Liver (tissue), 8 donors: ENCODE measurements at regions not wholly inside any gene's neighbourhood (a gene's known extent, or its start where the extent isn't known, plus 50 kb on each side); places are given as distances from the start of the nearest gene placed in this dataset.

Source experiments
- DNase-seq: peaks from one replicate; pipeline ENCODE4 v3.0.0-alpha.2; 2017; ENCODE audit warnings: low spot score
- H3K27ac ChIP-seq, 2 donors: one replicate each; pipeline ENCODE4 v1.7.0; 2013; ENCODE audit warnings: inconsistent platforms in 2 of 2, low read length in 2 of 2, control low read depth in 1 of 2, low read depth in 1 of 2, mild to moderate bottlenecking in 1 of 2
- H3K27me3 ChIP-seq, 4 donors: one replicate each; pipeline versions ENCODE4 v1.6.1 to v1.7.0; 2013; ENCODE audit warnings: low read length in 3 of 4, inconsistent platforms in 1 of 4, mild to moderate bottlenecking in 1 of 4, moderate library complexity in 1 of 4; ENCODE audit not compliant: control insufficient read depth in 4 of 4, insufficient read depth in 4 of 4
- H3K36me3 ChIP-seq, 4 donors: one replicate each; pipeline versions ENCODE4 v1.6.1 to v1.7.0; 2013; ENCODE audit warnings: low read length in 3 of 4, mild to moderate bottlenecking in 3 of 4, low read depth in 1 of 4, moderate library complexity in 1 of 4; ENCODE audit not compliant: control insufficient read depth in 4 of 4, insufficient read depth in 3 of 4
- H3K4me1 ChIP-seq, 4 donors: one replicate each; pipeline versions ENCODE4 v1.6.1 to v1.7.0; 2013; ENCODE audit warnings: low read length in 3 of 4, mild to moderate bottlenecking in 3 of 4, moderate library complexity in 1 of 4; ENCODE audit not compliant: control insufficient read depth in 4 of 4, insufficient read depth in 4 of 4
- H3K4me3 ChIP-seq, 3 donors: one replicate each; pipeline versions ENCODE4 v1.6.1 to v1.7.0; 2013; ENCODE audit warnings: low read length in 3 of 3, control low read depth in 1 of 3, low read depth in 1 of 3, mild to moderate bottlenecking in 1 of 3
- H3K9ac ChIP-seq, 2 donors: one replicate each; pipeline ENCODE4 v1.7.0; 2013; ENCODE audit warnings: low read length in 2 of 2, mild to moderate bottlenecking in 2 of 2, moderate library complexity in 2 of 2, control low read depth in 1 of 2, low read depth in 1 of 2
- H3K9me3 ChIP-seq, 4 donors: one replicate each; pipeline versions ENCODE4 v1.6.1 to v1.7.0; 2013; ENCODE audit warnings: low read length in 3 of 4; ENCODE audit not compliant: control insufficient read depth in 4 of 4
- ATF3 ChIP-seq: IDR thresholded peaks from 2 replicates; pipeline ENCODE4 v1.6.1; 2016; ENCODE audit warnings: antibody characterized with exemption
- CTCF ChIP-seq: fragments of 150-350 bp; IDR thresholded peaks from 2 replicates; pipeline ENCODE4 v1.5.1; 2017; ENCODE audit warnings: improper control_type of control experiment, low read depth, low read length; ENCODE audit not compliant: missing input control
- EGR1 ChIP-seq, 2 donors: IDR thresholded peaks; 2 replicates each; pipeline ENCODE4 v1.6.1; 2016 to 2018; ENCODE audit warnings: antibody characterized with exemption in 2 of 2, low read depth in 2 of 2
- FOXA2 ChIP-seq: IDR thresholded peaks from 2 replicates; pipeline ENCODE4 v1.6.1; 2016; ENCODE audit warnings: antibody characterized with exemption
- GABPA ChIP-seq, 2 donors: IDR thresholded peaks in 1 of 2; conservative IDR thresholded peaks in 1 of 2; 2 replicates each; pipeline ENCODE4 v1.6.1; 2016; ENCODE audit warnings: antibody characterized with exemption in 2 of 2, mild to moderate bottlenecking in 1 of 2, moderate library complexity in 1 of 2
- HNF4G ChIP-seq: IDR thresholded peaks from 2 replicates; pipeline ENCODE4 v1.6.1; 2016; ENCODE audit warnings: antibody characterized with exemption
- MAX ChIP-seq: IDR thresholded peaks from 2 replicates; pipeline ENCODE4 v1.6.1; 2016; ENCODE audit warnings: antibody characterized with exemption
- NR2F2 ChIP-seq: IDR thresholded peaks from 2 replicates; pipeline ENCODE4 v1.6.1; 2016; ENCODE audit warnings: antibody characterized with exemption
- RAD21 ChIP-seq, 2 donors: IDR thresholded peaks; 2 replicates each; pipeline ENCODE4 v1.6.1; 2016; ENCODE audit warnings: antibody characterized with exemption in 2 of 2, mild to moderate bottlenecking in 2 of 2
- REST ChIP-seq: IDR thresholded peaks from 2 replicates; pipeline ENCODE4 v1.6.1; 2016; ENCODE audit warnings: antibody characterized with exemption, mild to moderate bottlenecking
- RXRA ChIP-seq, 2 donors: IDR thresholded peaks; 2 replicates each; pipeline ENCODE4 v1.6.1; 2017 to 2018; ENCODE audit warnings: antibody characterized with exemption in 2 of 2, mild to moderate bottlenecking in 1 of 2
- TAF1 ChIP-seq: conservative IDR thresholded peaks from 2 replicates; pipeline ENCODE4 v1.6.1; 2016; ENCODE audit warnings: antibody characterized with exemption, mild to moderate bottlenecking
- ZBTB33 ChIP-seq: IDR thresholded peaks from 2 replicates; pipeline ENCODE4 v1.6.1; 2016; ENCODE audit warnings: antibody characterized with exemption
- WGBS: extraction: QIAGEN DNeasy Blood & Tissue Kit; methylation state at CpG from one replicate; pipeline ENCODE4 v1.1.7; 2013; 5-methylcytosine and 5-hydroxymethylcytosine counted together
- donor health status: healthy.
- donor health status: healthy.
- donor health status: healthy.
- donor health status: healthy.
- donor health status: healthy.

GRCh38 chr14:30078811-30079402 lies 151.3 kb upstream of the PRKD1 start:
- Histone ChIP-seq H3K4me1 (no peaks in the 10 kb centered on the region), H3K27ac (no peak overlapping the region), H3K9me3 (peaks cover 0 to 2% (median 0%) of the 10 kb centered on the region in 4 donors), H3K9ac (no peak overlapping the region), H3K4me3 (no peak overlapping the region), H3K36me3 (no peaks in the 10 kb centered on the region), H3K27me3 (no peaks in the 10 kb centered on the region)
- no peak for DNase-seq
- TF ChIP-seq ATF3 (no peak), REST (no peak), ZBTB33 (no peak), TAF1 (no peak), MAX (no peak), RAD21 (IDR thresholded peaks at IDR 0.05) (no peak), GABPA (IDR thresholded peaks at IDR 0.05 in 1 of 2, conservative IDR thresholded peaks at IDR 0.05 in 1 of 2) (no peak)
- WGBS = 78% methylated on average over 8 of the region's 8 CpGs

GRCh38 chr14:30082486-30082885 lies 154.8 kb upstream of the PRKD1 start:
- H3K9ac ChIP-seq = no peak overlapping the region
- H3K27ac ChIP-seq = no peak overlapping the region
- WGBS = 80% methylated on average over 1 of the region's 1 CpG
- no peak for DNase-seq
- no peaks in the 10 kb centered on the region for H3K9me3 ChIP-seq
- no peaks in the 10 kb centered on the region for H3K36me3 ChIP-seq
- no peak for TF ChIP-seq RAD21 (IDR thresholded peaks at IDR 0.05)
- no peak for TF ChIP-seq FOXA2
- H3K4me3 ChIP-seq = no peak overlapping the region
- H3K4me1 ChIP-seq = no peaks in the 10 kb centered on the region
- no peaks in the 10 kb centered on the region for H3K27me3 ChIP-seq

GRCh38 chr14:30084811-30085210 lies 157.2 kb upstream of the PRKD1 start:
- no peak overlapping the region for H3K27ac ChIP-seq
- TF ChIP-seq NR2F2 = no peak
- TF ChIP-seq HNF4G = no peak
- no peak for TF ChIP-seq ZBTB33
- no peak for TF ChIP-seq TAF1
- no peak for TF ChIP-seq RXRA (IDR thresholded peaks at IDR 0.05)
- TF ChIP-seq ATF3 = no peak
- TF ChIP-seq CTCF = no peak
- TF ChIP-seq EGR1 (IDR thresholded peaks at IDR 0.05; ENCODE audit: low read depth in 2 of 2) = no peak
- TF ChIP-seq FOXA2 = no peak
- no peak overlapping the region for H3K9ac ChIP-seq
- peaks cover 0 to 3% (median under 1%) of the 10 kb centered on the region in 4 donors for H3K9me3 ChIP-seq
- no peaks in the 10 kb centered on the region for H3K27me3 ChIP-seq
- no peak overlapping the region for H3K4me3 ChIP-seq
- no peak for DNase-seq
- H3K36me3 ChIP-seq = no peaks in the 10 kb centered on the region
- 61% methylated on average over 3 of the region's 3 CpGs for WGBS
- H3K4me1 ChIP-seq = no peaks in the 10 kb centered on the region
